HepG2 (cell line): ENCODE measurements at regions not wholly inside any gene's neighbourhood (a gene's known extent, or its start where the extent isn't known, plus 50 kb on each side); places are given as distances from the start of the nearest gene placed in this dataset.

Experiments used
- ATAC-seq: fragments of 200-7000 bp; cut with Tn5 transposase; 3 replicates; pipeline ENCODE4 v1.9.1; 2020; ENCODE audit warnings: mild to moderate bottlenecking, moderate library complexity
- BruUV-seq: library from RNA; stranded (reverse); fragments of 400-500 nt; replicated peaks from 2 replicates; lab custom pipeline; 2021; lab: Mats Ljungman, UMichigan
- CTCF ChIA-PET: fragments of 300-600 bp; formaldehyde crosslinking; extraction: SDS; loops from one replicate; lab custom pipeline; 2021; ENCODE audit warnings: low total read pairs, inconsistent platforms, low intra/inter-chr PET ratio; lab: Yijun Ruan, JAX
- POLR2A ChIA-PET: fragments of 350-600 bp; sonication (Branson Sonifier 250); formaldehyde crosslinking; loops from one replicate; lab custom pipeline; 2020; ENCODE audit warnings: antibody characterized with exemption, inconsistent platforms; lab: Yijun Ruan, JAX
- DNase-seq: peaks from one replicate; pipeline ENCODE4 v3.0.0-alpha.2; 2015; ENCODE audit warnings: low spot score
- FAIRE-seq: peaks from 3 replicates; lab custom pipeline; 2011; peaks lifted over from hg19 to GRCh38; lab: Jason Lieb, UNC
- H2AFZ ChIP-seq: one replicate; pipeline ENCODE4 v1.6.1; 2011; ENCODE audit warnings: low read length, inconsistent platforms
- H3K27ac ChIP-seq: fragments of 300-600 bp; 3 replicates; pipeline ENCODE4 v1.8.0; 2011; ENCODE audit warnings: mixed run types, mild to moderate bottlenecking, mixed read lengths, low read length, inconsistent platforms; ENCODE audit not compliant: insufficient read depth; ENCODE audit errors: extremely low read length
- H3K27me3 ChIP-seq, 2 experiments: fragments of 200-600 bp in 1 of 2; 2 replicates in 1 of 2; 3 replicates in 1 of 2; pipeline versions ENCODE4 v1.6.0 to v1.8.0; 2011; ENCODE audit warnings: low read length in 2 of 2, mild to moderate bottlenecking in 2 of 2, moderate library complexity in 2 of 2, inconsistent platforms in 1 of 2; ENCODE audit not compliant: insufficient read depth in 2 of 2, control insufficient read depth in 1 of 2
- H3K36me3 ChIP-seq, 2 experiments: fragments of 200-600 bp in 1 of 2; replicated peaks in 1 of 2; 2 replicates in 1 of 2; 3 replicates in 1 of 2; pipeline versions ENCODE4 v1.5.1 to v1.8.0; 2011; ENCODE audit warnings: low read length in 2 of 2, inconsistent platforms in 1 of 2; ENCODE audit not compliant: insufficient read depth in 2 of 2, control insufficient read depth in 1 of 2
- H3K4me1 ChIP-seq: 2 replicates; pipeline ENCODE4 v1.5.1; 2012; ENCODE audit warnings: low read length, inconsistent platforms; ENCODE audit not compliant: insufficient read depth
- H3K4me2 ChIP-seq: 2 replicates; pipeline ENCODE4 v1.6.0; 2011; ENCODE audit warnings: low read depth, low read length, inconsistent platforms
- H3K4me3 ChIP-seq, 3 experiments: fragments of 200-600 bp in 1 of 3; sonication (generic), shearing (Covaris generic) in 1 of 3; replicated peaks in 1 of 3; 2 replicates each; pipeline ENCODE4 v1.5.1; 2011 to 2016; ENCODE audit warnings: low read length in 3 of 3, inconsistent platforms in 2 of 3, low read depth in 2 of 3, mild to moderate bottlenecking in 2 of 3, control low read depth in 1 of 3, mixed read lengths in 1 of 3; ENCODE audit not compliant: insufficient read depth in 1 of 3
- H3K79me2 ChIP-seq: one replicate; pipeline ENCODE4 v1.6.1; 2011; ENCODE audit warnings: low read length, inconsistent platforms; ENCODE audit not compliant: insufficient read depth
- H3K9ac ChIP-seq: 2 replicates; pipeline ENCODE4 v1.6.0; 2011; ENCODE audit warnings: mild to moderate bottlenecking, low read depth, low read length, inconsistent platforms; ENCODE audit not compliant: insufficient read depth
- H3K9me3 ChIP-seq: 2 replicates; pipeline ENCODE4 v1.5.1; 2012; ENCODE audit warnings: mild to moderate bottlenecking, low read length
- H4K20me1 ChIP-seq: 2 replicates; pipeline ENCODE4 v1.6.0; 2011; ENCODE audit warnings: inconsistent platforms, mild to moderate bottlenecking, low read length, moderate library complexity; ENCODE audit not compliant: insufficient read depth
- ATM ChIP-seq: fragments of 450-650 bp; IDR thresholded peaks from 2 replicates; pipeline ENCODE4 v1.7.1; 2017; ENCODE audit warnings: mild to moderate bottlenecking, borderline replicate concordance
- ERF ChIP-seq: IDR thresholded peaks from 2 replicates; pipeline ENCODE4 v1.6.1; 2018; ENCODE audit warnings: missing biosample characterization, missing genetic modification reagents
- ISL2 ChIP-seq: sonication (generic); formaldehyde crosslinking; IDR thresholded peaks from 2 replicates; pipeline ENCODE4 v1.5.0; 2020; ENCODE audit warnings: missing genetic modification reagents
- MZF1 ChIP-seq: sonication (generic); formaldehyde crosslinking; IDR thresholded peaks from 2 replicates; pipeline ENCODE4 v1.8.1; 2023; ENCODE audit warnings: mild to moderate bottlenecking, missing genetic modification reagents, borderline replicate concordance
- PAX8 ChIP-seq: sonication (generic); formaldehyde crosslinking; IDR thresholded peaks from 2 replicates; pipeline ENCODE4 v1.8.0; 2022; ENCODE audit warnings: mild to moderate bottlenecking, missing genetic modification reagents, borderline replicate concordance
- SMARCC2 ChIP-seq: fragments of 450-650 bp; IDR thresholded peaks from 2 replicates; pipeline ENCODE4 v1.6.1; 2017; ENCODE audit warnings: antibody characterized with exemption, mild to moderate bottlenecking
- SMARCE1 ChIP-seq: fragments of 450-650 bp; IDR thresholded peaks from 2 replicates; pipeline ENCODE4 v1.6.1; 2017; ENCODE audit warnings: borderline replicate concordance
- TARDBP ChIP-seq: sonication (generic); formaldehyde crosslinking; IDR thresholded peaks from 2 replicates; pipeline ENCODE4 v1.8.0; 2022; ENCODE audit warnings: mild to moderate bottlenecking, missing genetic modification reagents
- TOPORS ChIP-seq: sonication (generic); formaldehyde crosslinking; IDR thresholded peaks from 2 replicates; pipeline ENCODE4 v1.8.0; 2023; ENCODE audit warnings: mild to moderate bottlenecking, missing genetic modification reagents
- ZFYVE20 ChIP-seq: sonication (generic); formaldehyde crosslinking; IDR thresholded peaks from 2 replicates; pipeline ENCODE4 v1.8.0; 2023; ENCODE audit warnings: low read depth, mild to moderate bottlenecking, moderate library complexity, missing genetic modification reagents, borderline replicate concordance
- ZMYM3 ChIP-seq: sonication (generic); formaldehyde crosslinking; IDR thresholded peaks from 2 replicates; pipeline ENCODE4 v1.5.1; 2020; ENCODE audit warnings: mild to moderate bottlenecking, missing genetic modification reagents
- ZNF136 ChIP-seq: sonication (generic); formaldehyde crosslinking; IDR thresholded peaks from 2 replicates; pipeline ENCODE4 v1.8.1; 2022; ENCODE audit warnings: low read depth, mild to moderate bottlenecking, moderate library complexity, missing genetic modification reagents
- ZNF850 ChIP-seq: sonication (generic); formaldehyde crosslinking; conservative IDR thresholded peaks from 2 replicates; pipeline ENCODE4 v1.9.0; 2021; ENCODE audit warnings: mild to moderate bottlenecking, missing genetic modification reagents
- WGBS: methylation state at CpG from one replicate; pipeline ENCODE4 v1.1.6; 2017; ENCODE audit warnings: low lambda C conversion rate; 5-methylcytosine and 5-hydroxymethylcytosine counted together
- in situ Hi-C: cut with HindIII; loops from 2 replicates; pipeline ENCODE4 v1.10.0; 2017; ENCODE audit warnings: low pct_unique_long_range_greater_than_20kb; ENCODE audit not compliant: extremely low pct_ligation_motif_present
- intact Hi-C: fragments of 100-400 bp; cut with micrococcal nuclease; formaldehyde crosslinking; loops from one replicate; pipeline ENCODE4 v1.10.0; 2022; ENCODE audit not compliant: unreplicated experiment
- TF ChIP-seq, protein P1 (sequence below): sonication (generic); formaldehyde crosslinking; conservative IDR thresholded peaks from 2 replicates; pipeline ENCODE4 v1.4.0; 2020; ENCODE audit warnings: missing genetic modification reagents

- no peak for TF ChIP-seq ZNF136 (CRISPR knock-in tag)
- no peak for TF ChIP-seq PAX8 (CRISPR knock-in tag)
- TF ChIP-seq ZNF850 = no peak
- TF ChIP-seq TOPORS (CRISPR knock-in tag) = no peak
- TF ChIP-seq, all 625 proteins: peak for 0
Observed at GRCh38 chr12:70042675-70043074, 200.6 kb upstream of the CNOT2 start (continued).

GRCh38 chr12:70043490-70044138 is 199.6 kb upstream of the CNOT2 start:
- H3K27me3 ChIP-seq = no peaks in the 10 kb centered on the region
- no peaks in the 10 kb centered on the region for H4K20me1 ChIP-seq
- H3K9me3 ChIP-seq = no peaks in the 10 kb centered on the region
- FAIRE-seq = no peak
- ChIA-PET CTCF (no interaction called here), POLR2A (no interaction called here)
- intact Hi-C loops = no loop called here
- H3K4me1 ChIP-seq = no peaks in the 10 kb centered on the region
- no peak overlapping the region for H2AFZ ChIP-seq
- no TSS peak for BruUV-seq
- H3K4me3 ChIP-seq = no peak overlapping the region
- no peak overlapping the region for H3K4me2 ChIP-seq
- in situ Hi-C loops = no loop called here
- no peak overlapping the region for H3K9ac ChIP-seq
- no peak for ATAC-seq
- H3K36me3 ChIP-seq = no peaks in the 10 kb centered on the region
- H3K27ac ChIP-seq = no peak overlapping the region
- TF ChIP-seq SMARCE1 (no peak), ZMYM3 (no peak), MZF1 (CRISPR knock-in tag) (no peak), ZFYVE20 (CRISPR knock-in tag) (no peak), ERF (CRISPR knock-in tag) (no peak), ISL2 (no peak), TARDBP (CRISPR knock-in tag) (no peak), ATM (no peak), SMARCC2 (no peak)
- TF ChIP-seq, protein P1, sequence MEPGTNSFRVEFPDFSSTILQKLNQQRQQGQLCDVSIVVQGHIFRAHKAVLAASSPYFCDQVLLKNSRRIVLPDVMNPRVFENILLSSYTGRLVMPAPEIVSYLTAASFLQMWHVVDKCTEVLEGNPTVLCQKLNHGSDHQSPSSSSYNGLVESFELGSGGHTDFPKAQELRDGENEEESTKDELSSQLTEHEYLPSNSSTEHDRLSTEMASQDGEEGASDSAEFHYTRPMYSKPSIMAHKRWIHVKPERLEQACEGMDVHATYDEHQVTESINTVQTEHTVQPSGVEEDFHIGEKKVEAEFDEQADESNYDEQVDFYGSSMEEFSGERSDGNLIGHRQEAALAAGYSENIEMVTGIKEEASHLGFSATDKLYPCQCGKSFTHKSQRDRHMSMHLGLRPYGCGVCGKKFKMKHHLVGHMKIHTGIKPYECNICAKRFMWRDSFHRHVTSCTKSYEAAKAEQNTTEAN (CRISPR knock-in tag) = no peak
- no peak for DNase-seq
- 17% methylated on average over 3 of the region's 4 CpGs for WGBS
- no peaks in the 10 kb centered on the region for H3K79me2 ChIP-seq
